ENCODE measurements at regions not wholly inside any gene's neighbourhood (a gene's known extent, or its start where the extent isn't known, plus 50 kb on each side); places are given as distances from the start of the nearest gene placed in this dataset.
A peak's percentile ranks its signal among the peaks of the same experiment; 100 is the strongest.

DNA sequence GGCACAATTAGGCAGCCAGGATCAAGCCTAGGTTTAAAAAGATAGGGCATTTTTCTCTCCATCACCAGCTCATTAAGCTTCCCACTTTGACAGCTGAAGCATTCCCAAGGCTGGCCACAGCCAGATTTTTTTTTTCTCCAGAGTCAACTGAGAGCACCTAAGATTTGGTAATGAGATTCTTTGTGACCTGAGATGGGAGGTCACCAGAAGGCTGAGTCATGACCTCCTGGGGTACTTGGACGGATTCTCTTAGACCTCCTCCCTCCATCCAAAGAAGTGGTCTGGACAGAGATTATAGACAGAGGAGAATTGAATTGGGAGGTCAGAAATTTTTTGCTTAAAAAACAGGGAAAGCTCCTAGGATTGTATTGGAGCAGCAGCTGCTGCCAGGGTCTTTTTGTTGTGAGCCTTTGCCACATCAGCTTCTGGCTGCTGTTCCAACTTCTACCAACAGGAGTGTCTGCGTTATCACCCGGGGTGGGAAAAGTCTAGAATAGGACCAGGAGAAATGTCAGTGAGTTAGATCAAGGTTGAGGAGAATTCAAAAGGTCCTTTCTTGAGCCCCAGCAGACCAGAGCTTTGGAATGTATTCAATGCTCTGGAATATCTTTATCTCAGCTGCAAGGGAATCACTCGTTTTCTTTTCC, 221.2 kb upstream of the N4BP1 start:
- DNase-seq (ENCODE audit: low read depth), result no peak

- DNase-seq (ENCODE audit: low read depth), result no peak
Measured at GRCh38 chr16:48829336-48830310, 219.6 kb upstream of the N4BP1 start.

GRCh38 chr16:48824271-48824670, 214.3 kb upstream of the N4BP1 start:
- peak; percentile 18 for DNase-seq (ENCODE audit: low read depth)

- DNase-seq (ENCODE audit: low read depth), result no peak
Measured at GRCh38 chr16:48822431-48822830, 212.5 kb upstream of the N4BP1 start.

GRCh38 chr16:48820379-48820778, 210.4 kb upstream of the N4BP1 start:
- DNase-seq (ENCODE audit: low read depth), result no peak

DNA sequence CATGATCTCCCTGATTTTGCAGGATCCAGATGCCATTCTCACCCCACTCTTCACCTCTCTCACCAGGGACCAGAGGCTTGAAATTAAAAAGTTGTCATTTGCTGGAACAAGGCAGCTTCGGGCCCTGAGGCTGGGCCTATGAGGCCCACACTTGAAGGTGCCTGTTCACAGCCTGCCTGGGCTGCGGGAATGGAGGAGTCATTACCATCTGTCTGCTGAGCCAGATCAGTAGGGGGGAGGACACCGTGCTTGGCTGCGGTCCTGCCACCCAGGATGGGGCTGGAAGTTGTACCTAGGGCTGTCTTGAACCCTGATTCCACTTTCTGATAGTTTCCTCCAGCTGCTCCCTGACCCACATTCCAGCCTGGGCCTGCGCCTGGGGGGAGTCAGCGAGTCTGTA, 208.3 kb upstream of the N4BP1 start:
- no peak for DNase-seq (ENCODE audit: low read depth)

DNA sequence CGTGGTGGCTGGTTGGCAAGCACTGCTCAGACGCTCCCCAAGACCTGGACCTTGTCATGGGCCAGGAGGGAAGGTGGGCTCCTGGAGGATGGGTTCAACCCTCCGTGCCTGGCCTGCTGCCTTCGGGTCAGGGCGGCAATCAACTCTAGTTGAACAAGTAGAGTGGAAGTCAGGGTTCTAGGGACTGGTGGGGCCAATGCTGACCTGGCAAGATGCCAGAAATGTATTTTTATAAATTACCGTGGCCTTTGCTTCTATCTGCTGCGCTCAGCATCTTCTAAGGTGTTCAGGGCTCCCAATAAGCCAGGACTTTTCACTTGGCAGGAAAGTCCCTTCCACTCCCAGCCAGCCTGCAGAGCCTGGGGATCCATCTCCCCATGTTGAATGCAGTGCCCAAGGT, 207.1 kb upstream of the N4BP1 start:
- no peak for DNase-seq (ENCODE audit: low read depth)

DNA sequence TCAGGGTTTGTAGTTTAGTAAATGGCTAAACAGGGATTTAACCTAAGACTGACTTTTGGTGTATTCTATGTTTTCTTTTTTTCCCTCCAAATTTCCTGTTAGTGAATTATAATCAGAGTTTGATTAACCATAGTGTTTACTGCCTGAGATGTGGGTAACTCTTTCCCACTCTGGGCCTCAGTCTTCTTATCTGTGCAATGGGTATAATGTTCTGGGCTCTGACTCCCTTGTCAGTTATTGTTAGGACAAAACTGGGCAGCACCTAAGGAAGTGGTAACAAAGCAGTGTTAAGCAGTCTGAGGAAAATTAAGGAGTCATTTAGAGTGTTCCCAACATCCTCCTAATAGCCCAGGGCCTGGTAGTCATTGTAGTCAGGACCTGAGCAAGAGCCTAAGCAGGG, 206.4 kb upstream of the N4BP1 start:
- no peak for DNase-seq (ENCODE audit: low read depth)

DNA sequence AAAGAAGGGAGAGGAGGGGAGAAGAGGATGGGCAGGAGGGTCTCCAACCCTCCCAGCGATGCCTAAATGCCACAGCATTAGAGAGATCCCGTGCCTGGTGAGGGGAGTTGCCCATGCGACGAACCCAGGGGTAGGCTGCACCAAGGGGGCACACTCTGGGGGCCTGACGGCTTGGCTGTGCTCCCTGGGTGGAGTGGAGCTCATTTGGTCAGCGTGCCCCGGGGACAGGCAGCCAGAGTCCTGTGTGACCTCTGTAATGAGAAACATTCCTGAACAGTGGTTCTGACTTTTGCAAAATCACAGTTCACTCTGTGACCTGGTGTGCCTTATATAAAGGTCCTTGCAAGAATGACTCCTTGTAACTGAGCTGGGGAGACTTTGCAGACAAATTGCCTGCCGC, 205.0 kb upstream of the N4BP1 start:
- DNase-seq (ENCODE audit: low read depth), result no peak

GRCh38 chr16:48813485-48813884, 203.5 kb upstream of the N4BP1 start:
- no peak for DNase-seq (ENCODE audit: low read depth)

GRCh38 chr16:48812856-48813255, 202.9 kb upstream of the N4BP1 start:
- no peak for DNase-seq (ENCODE audit: low read depth)

- no peak for DNase-seq (ENCODE audit: low read depth)
Measured at GRCh38 chr16:48811478-48811877, 201.5 kb upstream of the N4BP1 start.

DNA sequence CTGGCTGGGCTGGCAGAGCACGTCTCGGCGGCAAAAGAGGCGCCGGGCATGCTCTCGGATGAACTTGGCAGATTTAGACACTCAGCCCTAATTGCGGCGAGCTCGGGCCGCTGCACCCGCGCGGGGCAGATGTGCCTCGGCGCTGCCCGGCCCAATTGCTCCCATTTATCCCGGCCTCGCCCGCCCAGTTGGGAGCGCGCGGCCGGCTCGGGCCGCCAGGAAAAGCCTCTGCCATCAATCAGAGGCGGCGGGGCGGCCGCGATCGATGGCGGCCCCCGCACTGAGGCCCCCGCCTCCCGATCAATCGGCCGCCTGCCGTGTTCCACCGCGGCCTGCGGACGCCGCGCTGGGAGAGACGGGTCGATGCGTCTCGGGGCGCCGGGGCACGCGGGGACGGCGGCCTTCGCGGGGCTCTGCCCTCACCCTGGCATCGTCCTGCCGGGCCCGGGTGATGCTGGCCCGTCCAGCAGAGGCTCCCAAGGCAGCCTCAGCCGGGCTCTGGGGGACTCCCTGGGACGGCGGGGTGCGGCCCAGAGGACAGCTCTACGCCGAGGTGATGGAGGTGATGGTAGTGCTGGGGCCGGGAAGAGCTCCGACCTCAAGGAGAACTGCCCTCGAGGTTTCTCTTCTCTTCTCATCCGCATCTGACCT, 200.9 kb upstream of the N4BP1 start:
- DNase-seq (ENCODE audit: low read depth), result no peak

- no peak for DNase-seq (ENCODE audit: low read depth)
Measured at GRCh38 chr16:48810436-48810802, 200.4 kb upstream of the N4BP1 start.

- DNase-seq (ENCODE audit: low read depth), result no peak
Measured at GRCh38 chr16:48790151-48790550, 180.2 kb upstream of the N4BP1 start.

- DNase-seq (ENCODE audit: low read depth), result no peak
Measured at GRCh38 chr16:48788475-48788874, 178.5 kb upstream of the N4BP1 start.

DNA sequence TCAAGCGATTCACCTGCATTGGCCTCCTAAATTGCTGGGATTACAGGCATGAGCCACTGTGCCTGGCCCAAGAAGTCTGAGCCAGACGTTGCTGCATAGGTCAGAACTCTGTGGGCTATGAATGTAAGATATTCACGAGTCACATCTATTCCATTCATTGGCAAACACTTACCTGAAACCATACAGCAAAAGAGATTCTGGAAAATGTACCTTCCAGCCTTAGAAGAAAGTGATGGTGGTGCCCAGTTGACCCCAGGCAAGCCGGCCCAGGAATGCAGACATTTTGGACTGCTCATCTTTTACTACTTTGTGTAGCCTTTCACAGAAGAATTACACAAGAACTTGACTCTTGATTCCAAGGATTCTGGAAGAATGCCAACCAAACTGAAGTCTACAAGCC, 135.6 kb upstream of the N4BP1 start:
- no peak for DNase-seq (ENCODE audit: low read depth)

DNA sequence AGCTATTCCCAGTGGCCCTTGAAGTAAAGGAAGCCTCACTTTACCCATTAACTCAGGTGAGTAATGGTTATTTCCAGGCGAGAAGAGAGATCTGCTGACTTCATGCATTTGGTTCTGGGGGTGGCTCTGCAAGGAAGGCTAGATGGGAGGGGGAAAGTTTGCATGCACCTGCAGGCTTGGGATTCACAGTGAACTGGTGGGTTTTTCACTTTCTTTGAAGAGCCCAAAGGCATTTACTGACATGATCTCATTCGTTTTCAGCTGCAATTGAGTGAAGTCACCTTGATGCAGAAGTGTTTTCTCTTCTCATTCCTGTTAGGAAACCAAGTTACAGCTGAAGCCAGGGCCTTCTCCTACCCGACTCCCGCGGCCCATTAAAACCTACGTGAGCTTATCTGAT, 131.0 kb upstream of the N4BP1 start:
- no peak for DNase-seq (ENCODE audit: low read depth)

DNA sequence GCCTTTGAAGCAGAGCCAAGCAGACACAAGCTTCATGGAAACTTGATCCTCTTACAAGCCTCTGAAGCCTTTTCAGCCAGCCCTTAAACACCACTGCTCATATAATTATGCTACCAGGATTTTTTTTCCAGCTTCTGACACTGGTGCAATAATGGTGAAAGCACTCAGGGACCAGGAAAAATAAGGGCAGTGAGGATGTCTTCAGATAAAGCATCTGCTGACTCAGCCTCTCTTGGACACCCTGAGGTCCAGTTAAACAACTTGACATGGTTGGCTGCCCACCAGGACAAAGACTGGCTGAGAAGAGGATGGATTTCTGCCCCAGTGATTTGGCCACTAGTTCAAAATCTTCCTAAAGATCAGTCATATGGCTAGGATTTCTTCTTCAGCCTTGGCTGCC, 124.2 kb upstream of the N4BP1 start:
- DNase-seq (ENCODE audit: low read depth), result no peak

DNA sequence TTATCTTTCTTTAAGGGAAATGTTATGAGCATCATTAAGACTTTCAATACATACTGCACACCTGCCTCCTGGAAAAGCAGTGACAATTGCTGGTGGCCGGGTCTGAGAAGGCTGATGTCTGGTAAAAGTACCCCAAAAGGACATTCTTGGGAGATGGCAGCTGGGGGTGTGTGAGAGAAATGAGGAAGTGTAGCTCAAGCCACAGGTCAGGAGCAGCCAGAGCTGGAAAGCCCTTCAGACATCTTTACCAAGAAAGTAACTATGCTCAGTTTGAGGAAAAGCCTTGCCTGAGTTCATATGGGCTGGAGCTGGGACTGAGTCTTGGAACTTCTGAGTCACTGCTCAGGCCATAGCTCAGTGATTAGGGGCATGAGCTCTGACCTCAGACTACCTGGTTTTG, 94.7 kb upstream of the N4BP1 start:
- DNase-seq (ENCODE audit: low read depth), result no peak

DNA sequence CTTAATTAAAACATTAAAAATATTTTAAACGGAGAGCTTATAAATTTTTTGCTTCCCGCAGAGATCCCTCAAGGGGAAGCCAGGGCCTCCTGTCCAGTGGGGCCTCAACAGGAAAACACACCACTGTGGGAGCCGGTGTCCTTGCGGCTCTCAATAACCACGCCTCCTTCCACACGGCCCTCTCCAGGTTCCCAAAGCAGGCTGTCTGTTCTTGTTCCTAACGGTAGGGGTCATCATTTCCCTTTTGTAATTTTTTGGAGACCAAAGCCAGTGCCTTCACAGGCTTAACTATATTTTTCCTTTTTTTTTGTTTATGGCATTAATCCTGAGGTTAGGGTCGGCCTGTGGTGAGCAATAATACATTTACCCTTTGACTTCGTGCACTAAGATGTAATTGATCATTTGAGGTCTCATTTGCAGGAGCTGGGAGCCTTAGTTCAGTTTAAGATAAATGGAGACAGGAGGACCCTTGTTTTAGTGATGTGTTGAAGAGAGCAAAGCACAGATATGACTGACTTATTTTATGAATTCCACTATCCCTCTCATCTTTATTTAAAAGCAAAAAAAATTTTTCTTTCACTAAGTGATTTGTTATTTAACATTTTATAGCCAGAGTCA, 77.5 kb upstream of the N4BP1 start:
- peak; percentile 70 for DNase-seq (ENCODE audit: low read depth)

- DNase-seq (ENCODE audit: low read depth), result no peak
Measured at GRCh38 chr16:48684148-48684547, 74.2 kb upstream of the N4BP1 start.

All from RPMI7951 (cell line).